Activated CD8-positive, alpha-beta T cell treated with anti-CD3 and anti-CD28 coated beads for 36 hours (primary cell): ENCODE measurements at regions not wholly inside any gene's neighbourhood (a gene's known extent, or its start where the extent isn't known, plus 50 kb on each side); places are given as distances from the start of the nearest gene placed in this dataset.

Experiments
- ATAC-seq: fragments of 200-7000 bp; cut with Tn5 transposase; one replicate; pipeline ENCODE4 v1.10.0; 2021; ENCODE audit warnings: mild to moderate bottlenecking, moderate library complexity
- CTCF ChIA-PET: fragments of 350-600 bp; sonication (Branson Sonifier 250); formaldehyde crosslinking; loops from one replicate; lab custom pipeline; 2021; ENCODE audit warnings: antibody characterized with exemption; lab: Charles Lee
- POLR2A ChIA-PET: fragments of 350-600 bp; sonication (Branson Sonifier 250); formaldehyde crosslinking; loops from one replicate; lab custom pipeline; 2021; ENCODE audit warnings: antibody characterized with exemption; lab: Charles Lee
- DNase-seq: peaks from one replicate; pipeline ENCODE4 v3.0.0-alpha.2; 2020
- H3K27ac Mint-ChIP-seq: one replicate; pipeline ENCODE4 v1.8.0; 2021; ENCODE audit warnings: mild to moderate bottlenecking, mixed read lengths
- H3K27me3 Mint-ChIP-seq: one replicate; pipeline ENCODE4 v1.8.0; 2021; ENCODE audit warnings: mixed read lengths
- H3K36me3 Mint-ChIP-seq: one replicate; pipeline ENCODE4 v1.8.0; 2021; ENCODE audit warnings: low read depth, mixed read lengths
- H3K4me1 Mint-ChIP-seq: one replicate; pipeline ENCODE4 v1.8.0; 2021; ENCODE audit warnings: low read depth, mixed read lengths
- H3K4me3 Mint-ChIP-seq: one replicate; pipeline ENCODE4 v1.8.0; 2021; ENCODE audit warnings: mild to moderate bottlenecking, moderate library complexity, mixed read lengths
- H3K9me3 Mint-ChIP-seq: one replicate; pipeline ENCODE4 v1.8.0; 2021; ENCODE audit warnings: mixed read lengths
- intact Hi-C: fragments of 100-400 bp; cut with micrococcal nuclease; formaldehyde crosslinking; loops from one replicate; pipeline ENCODE4 v1.10.0; 2022
- TF ChIP-seq, protein P1 (sequence below): fragments of 200-600 bp; IDR thresholded peaks from one replicate; pipeline ENCODE4 v1.8.0; 2022; ENCODE audit warnings: antibody characterized with exemption, mild to moderate bottlenecking

DNA sequence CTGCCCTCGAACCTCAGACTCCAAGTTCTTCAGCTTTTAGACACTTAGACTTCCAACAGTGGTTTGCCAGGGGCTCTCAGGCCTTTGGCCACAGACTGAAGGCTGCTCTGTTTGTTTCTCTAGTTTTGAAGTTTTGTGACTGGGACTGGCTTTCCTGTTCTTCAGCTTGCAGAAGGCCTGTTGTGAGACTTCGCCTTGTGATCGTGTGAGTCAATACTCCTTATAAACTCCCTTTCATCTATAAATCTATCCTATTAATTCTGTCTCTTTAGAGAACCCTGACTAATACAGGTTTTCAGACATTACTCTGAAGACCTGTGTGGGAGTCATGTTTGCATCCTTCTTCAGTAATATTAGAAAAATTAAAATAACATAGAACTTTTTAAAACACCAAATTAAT, 289.1 kb downstream of the RMST start:
- CTCF ChIA-PET = no interaction called here
- H3K4me3 Mint-ChIP-seq = no peak overlapping the region
- DNase-seq = no peak
- H3K27ac Mint-ChIP-seq = no peak overlapping the region
- H3K4me1 Mint-ChIP-seq = no peaks in the 10 kb centered on the region
- H3K27me3 Mint-ChIP-seq = no peaks in the 10 kb centered on the region
- ATAC-seq = no peak
- intact Hi-C loops = no loop called here
- POLR2A ChIA-PET = no interaction called here
- TF ChIP-seq, protein P1, sequence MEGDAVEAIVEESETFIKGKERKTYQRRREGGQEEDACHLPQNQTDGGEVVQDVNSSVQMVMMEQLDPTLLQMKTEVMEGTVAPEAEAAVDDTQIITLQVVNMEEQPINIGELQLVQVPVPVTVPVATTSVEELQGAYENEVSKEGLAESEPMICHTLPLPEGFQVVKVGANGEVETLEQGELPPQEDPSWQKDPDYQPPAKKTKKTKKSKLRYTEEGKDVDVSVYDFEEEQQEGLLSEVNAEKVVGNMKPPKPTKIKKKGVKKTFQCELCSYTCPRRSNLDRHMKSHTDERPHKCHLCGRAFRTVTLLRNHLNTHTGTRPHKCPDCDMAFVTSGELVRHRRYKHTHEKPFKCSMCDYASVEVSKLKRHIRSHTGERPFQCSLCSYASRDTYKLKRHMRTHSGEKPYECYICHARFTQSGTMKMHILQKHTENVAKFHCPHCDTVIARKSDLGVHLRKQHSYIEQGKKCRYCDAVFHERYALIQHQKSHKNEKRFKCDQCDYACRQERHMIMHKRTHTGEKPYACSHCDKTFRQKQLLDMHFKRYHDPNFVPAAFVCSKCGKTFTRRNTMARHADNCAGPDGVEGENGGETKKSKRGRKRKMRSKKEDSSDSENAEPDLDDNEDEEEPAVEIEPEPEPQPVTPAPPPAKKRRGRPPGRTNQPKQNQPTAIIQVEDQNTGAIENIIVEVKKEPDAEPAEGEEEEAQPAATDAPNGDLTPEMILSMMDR = no peak
- H3K9me3 Mint-ChIP-seq = no peaks in the 10 kb centered on the region
- no peaks in the 10 kb centered on the region for H3K36me3 Mint-ChIP-seq

DNA sequence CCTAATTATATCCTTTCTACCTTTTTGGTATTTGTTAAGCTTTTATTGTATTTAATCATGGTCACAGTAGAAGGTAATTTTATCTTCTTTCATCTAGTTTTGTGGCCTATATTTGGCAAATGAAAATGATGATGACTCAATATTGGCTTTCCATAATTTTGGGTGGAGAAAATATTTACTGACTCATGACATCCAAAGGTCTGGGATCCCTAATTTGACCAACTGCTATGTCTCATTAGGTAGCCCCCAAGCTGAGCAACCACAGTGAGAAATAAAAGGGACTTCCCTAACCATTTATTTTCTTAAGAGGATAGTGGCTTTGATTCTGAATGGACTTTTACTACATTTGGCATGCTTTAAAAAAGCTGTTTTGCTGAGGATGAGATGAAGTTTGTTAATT, 289.5 kb downstream of the RMST start:
- no peaks in the 10 kb centered on the region for H3K4me1 Mint-ChIP-seq
- no peaks in the 10 kb centered on the region for H3K27me3 Mint-ChIP-seq
- H3K27ac Mint-ChIP-seq = no peak overlapping the region
- ChIA-PET POLR2A (no interaction called here), CTCF (no interaction called here)
- DNase-seq (no peak), ATAC-seq (no peak)
- no peaks in the 10 kb centered on the region for H3K9me3 Mint-ChIP-seq
- intact Hi-C loops = no loop called here
- no peaks in the 10 kb centered on the region for H3K36me3 Mint-ChIP-seq
- no peak overlapping the region for H3K4me3 Mint-ChIP-seq
- TF ChIP-seq, protein P1 = no peak

DNA sequence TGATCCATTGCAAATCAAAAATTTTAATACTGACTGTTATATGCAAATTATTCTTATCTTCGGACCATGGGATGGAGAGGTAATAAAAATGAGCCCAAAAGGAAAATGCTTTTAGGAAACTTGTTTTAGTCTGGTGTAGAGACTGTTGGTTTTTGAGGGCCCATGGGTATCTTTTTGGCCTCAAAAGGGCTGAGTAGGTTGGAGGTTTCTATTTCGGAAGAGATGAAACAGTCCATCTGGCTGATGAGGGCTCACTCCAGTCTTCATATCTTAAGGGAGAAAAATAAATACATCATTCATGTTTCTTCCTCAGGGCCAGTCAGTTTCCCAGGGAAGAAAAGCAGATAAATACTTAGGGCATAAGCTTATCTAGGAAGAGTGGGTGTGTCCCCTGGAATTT, 290.7 kb downstream of the RMST start:
- no peak overlapping the region for H3K4me3 Mint-ChIP-seq
- H3K9me3 Mint-ChIP-seq = no peaks in the 10 kb centered on the region
- H3K27me3 Mint-ChIP-seq = no peaks in the 10 kb centered on the region
- ChIA-PET CTCF (no interaction called here), POLR2A (no interaction called here)
- H3K27ac Mint-ChIP-seq = no peak overlapping the region
- intact Hi-C loops = no loop called here
- ATAC-seq = no peak
- TF ChIP-seq, protein P1 = no peak
- H3K36me3 Mint-ChIP-seq = no peaks in the 10 kb centered on the region
- H3K4me1 Mint-ChIP-seq = no peaks in the 10 kb centered on the region
- no peak for DNase-seq

DNA sequence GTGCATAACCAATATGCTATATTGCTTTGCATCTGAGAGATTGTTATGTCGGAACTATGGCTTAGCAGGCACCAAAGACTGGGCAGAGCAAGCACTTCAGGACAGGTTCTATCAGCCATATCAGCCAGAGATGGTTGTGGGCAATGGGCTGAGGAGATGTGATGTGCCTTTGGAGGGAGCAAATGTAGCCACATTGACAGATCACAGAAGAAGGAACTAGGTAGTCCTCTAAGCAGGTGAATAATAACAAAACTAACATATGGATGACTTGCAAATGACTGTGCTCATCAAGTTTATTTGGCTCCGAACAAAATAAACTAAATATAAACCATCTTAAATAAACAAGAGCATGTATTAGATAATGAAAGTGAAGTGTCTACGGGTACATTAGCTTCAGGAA, 291.7 kb downstream of the RMST start:
- H3K36me3 Mint-ChIP-seq = no peaks in the 10 kb centered on the region
- H3K27me3 Mint-ChIP-seq = no peaks in the 10 kb centered on the region
- no peaks in the 10 kb centered on the region for H3K4me1 Mint-ChIP-seq
- intact Hi-C loops = no loop called here
- H3K27ac Mint-ChIP-seq = no peak overlapping the region
- CTCF ChIA-PET = no interaction called here
- ATAC-seq (no peak), DNase-seq (no peak)
- no peak overlapping the region for H3K4me3 Mint-ChIP-seq
- TF ChIP-seq, protein P1 = no peak
- peaks cover under 1% of the 10 kb centered on the region for H3K9me3 Mint-ChIP-seq
- POLR2A ChIA-PET = no interaction called here

DNA sequence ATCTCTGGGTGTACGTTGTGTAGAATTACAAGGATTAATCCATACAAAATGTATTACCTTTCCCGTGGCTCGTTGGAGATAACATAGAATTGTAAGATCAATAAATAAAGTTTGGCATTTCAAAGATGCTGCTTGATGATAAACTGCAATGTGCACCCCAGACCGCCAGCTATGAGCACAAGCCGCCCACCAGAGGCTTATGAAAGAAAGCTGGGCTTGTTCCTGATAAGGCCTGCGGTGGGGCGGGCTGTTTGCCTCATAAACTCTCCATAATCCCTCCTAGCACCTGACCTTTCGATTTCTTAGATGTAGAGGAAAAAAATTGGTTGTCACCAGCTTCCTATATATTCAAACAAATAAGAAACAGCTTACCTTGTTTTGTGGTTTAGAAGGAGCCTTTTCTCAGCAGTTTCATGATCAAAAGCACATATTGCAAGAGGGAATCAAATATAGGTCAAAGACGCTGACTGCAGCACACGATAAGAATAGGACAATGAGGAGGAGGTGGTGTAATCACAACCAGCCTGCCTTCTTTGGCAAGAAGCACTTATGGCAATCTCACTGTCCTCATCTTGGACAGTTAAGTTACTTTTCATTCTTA, 293.6 kb downstream of the RMST start:
- H3K4me3 Mint-ChIP-seq = no peak overlapping the region
- no peak for DNase-seq
- H3K36me3 Mint-ChIP-seq = no peaks in the 10 kb centered on the region
- H3K27ac Mint-ChIP-seq = no peak overlapping the region
- POLR2A ChIA-PET = no interaction called here
- CTCF ChIA-PET = no interaction called here
- H3K9me3 Mint-ChIP-seq = peaks cover 2% of the 10 kb centered on the region
- no peaks in the 10 kb centered on the region for H3K4me1 Mint-ChIP-seq
- intact Hi-C loops = no loop called here
- no peak for ATAC-seq
- no peaks in the 10 kb centered on the region for H3K27me3 Mint-ChIP-seq
- TF ChIP-seq, protein P1 = no peak
